Activated gamma-delta T cell treated with Interleukin-2 at 50 U/mL for 16 hours (primary cell): ENCODE measurements at regions not wholly inside any gene's neighbourhood (a gene's known extent, or its start where the extent isn't known, plus 50 kb on each side); places are given as distances from the start of the nearest gene placed in this dataset.

ENCODE experiments used
- DNase-seq: peaks from one replicate; pipeline ENCODE4 v3.0.0-alpha.2; 2020

DNA sequence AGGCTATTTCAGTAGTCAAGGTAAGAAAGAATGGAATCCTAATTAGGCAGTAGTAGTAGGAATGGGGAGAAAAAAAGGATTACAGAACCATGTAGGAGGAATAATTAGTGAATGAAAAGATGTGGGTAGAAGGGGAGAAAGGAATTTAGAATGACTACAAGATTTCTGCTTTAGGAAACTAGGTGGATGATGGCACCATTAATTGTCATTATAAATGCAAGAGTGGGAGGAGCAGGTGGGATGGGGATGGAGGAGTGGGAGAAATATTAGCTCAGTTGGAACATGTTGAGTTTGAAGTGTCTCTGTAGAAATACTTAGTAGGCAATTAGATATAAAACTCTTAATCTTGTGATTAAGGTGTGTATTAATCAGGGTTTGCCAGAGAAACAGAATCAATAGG, 50.0 kb upstream of the C21orf91 start:
- DNase-seq = no peak
